Psoas muscle (tissue), 7 donors: ENCODE measurements at regions not wholly inside any gene's neighbourhood (a gene's known extent, or its start where the extent isn't known, plus 50 kb on each side); places are given as distances from the start of the nearest gene placed in this dataset.
"Not testable (repeated sequence)": the region's sequence is repeated elsewhere in the genome, so short reads cannot be mapped to it uniquely, and the experiment has no call there.

Experiments used
- ATAC-seq, 4 donors: fragments of 200-7000 bp; cut with Tn5 transposase; one replicate each; pipeline ENCODE4 v1.9.1; 2020; ENCODE audit warnings: moderate library complexity in 3 of 4, mild to moderate bottlenecking in 2 of 4
- DNase-seq, 2 donors: peaks; one replicate each; pipeline ENCODE4 v3.0.0-alpha.2; 2020
- H3K27ac ChIP-seq: fragments of 200-600 bp; one replicate; pipeline ENCODE4 v1.8.0; 2022
- H3K27me3 ChIP-seq, 3 donors: fragments of 200-600 bp in 1 of 3; one replicate each; pipeline versions ENCODE4 v1.6.1 to v1.8.0; 2013 to 2022; ENCODE audit warnings: low read length in 2 of 3, mild to moderate bottlenecking in 2 of 3, moderate library complexity in 1 of 3; ENCODE audit not compliant: insufficient read depth in 3 of 3
- H3K36me3 ChIP-seq, 2 donors: fragments of 200-600 bp in 1 of 2; one replicate each; pipeline versions ENCODE4 v1.6.1 to v1.8.0; 2013 to 2022; ENCODE audit warnings: low read depth in 1 of 2, mild to moderate bottlenecking in 1 of 2, moderate library complexity in 1 of 2; ENCODE audit not compliant: insufficient read depth in 1 of 2
- H3K4me1 ChIP-seq: fragments of 200-600 bp; one replicate; pipeline ENCODE4 v1.8.0; 2022
- H3K4me3 ChIP-seq: fragments of 200-600 bp; one replicate; pipeline ENCODE4 v1.8.0; 2022; ENCODE audit warnings: mild to moderate bottlenecking
- H3K9me3 ChIP-seq: fragments of 200-600 bp; one replicate; pipeline ENCODE4 v1.8.0; 2022
- WGBS, 3 donors: extraction: QIAGEN DNeasy Blood & Tissue Kit; methylation state at CpG; one replicate each; pipeline versions ENCODE4 v1.1.6 to v1.1.7; 2013; 5-methylcytosine and 5-hydroxymethylcytosine counted together
- intact Hi-C, 2 donors: fragments of 100-400 bp; cut with DNase I; formaldehyde crosslinking; loops; one replicate each; pipeline versions ENCODE4 v1.11.0 to v1.14.2; 2022
- TF ChIP-seq, protein P1 (sequence below): fragments of 200-600 bp; IDR thresholded peaks from one replicate; pipeline ENCODE4 v1.8.0; 2022; ENCODE audit warnings: antibody characterized with exemption
- donor health status: healthy with polysubstance abuse.
- donor health status: DM: no; HTN: no; CAD: no; lungs with moderate emphysema.
- donor health status: Bipolar disorder and iron deficiency.
- donor health status: healthy.
- donor health status: DM: yes; HTN: yes; CAD: no.
- donor health status: DM: no; HTN: no; CAD: no.
- donor health status: DM: yes; HTN: yes; CAD: no.

DNA sequence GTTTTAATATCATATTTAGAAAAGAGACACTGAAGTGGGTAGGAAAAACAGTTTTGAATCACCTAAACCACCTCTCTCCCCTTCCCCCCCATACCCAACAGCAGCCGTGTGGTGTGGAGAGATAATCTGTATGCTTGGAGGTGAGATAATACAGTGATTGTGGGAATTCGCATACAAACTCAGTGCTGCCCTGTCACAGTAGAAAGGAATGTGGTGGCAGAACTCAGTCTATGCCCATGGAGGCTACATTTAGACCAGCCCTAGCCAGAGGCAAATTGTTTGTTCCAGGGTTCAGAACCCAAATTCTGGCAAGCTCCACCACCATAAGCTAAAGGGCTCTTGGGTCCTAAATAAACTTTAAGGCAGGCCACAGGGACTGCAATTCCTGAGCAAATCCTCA is 827.0 kb downstream of the C12orf50 start:
- DNase-seq: no peak
- no peaks in the 10 kb centered on the region for H3K9me3 ChIP-seq
- H3K4me3 ChIP-seq: no peak overlapping the region
- WGBS, 3 donors: 86 to 90% (median 89%) methylated on average over 2 of the region's 2 CpGs
- TF ChIP-seq, protein P1, sequence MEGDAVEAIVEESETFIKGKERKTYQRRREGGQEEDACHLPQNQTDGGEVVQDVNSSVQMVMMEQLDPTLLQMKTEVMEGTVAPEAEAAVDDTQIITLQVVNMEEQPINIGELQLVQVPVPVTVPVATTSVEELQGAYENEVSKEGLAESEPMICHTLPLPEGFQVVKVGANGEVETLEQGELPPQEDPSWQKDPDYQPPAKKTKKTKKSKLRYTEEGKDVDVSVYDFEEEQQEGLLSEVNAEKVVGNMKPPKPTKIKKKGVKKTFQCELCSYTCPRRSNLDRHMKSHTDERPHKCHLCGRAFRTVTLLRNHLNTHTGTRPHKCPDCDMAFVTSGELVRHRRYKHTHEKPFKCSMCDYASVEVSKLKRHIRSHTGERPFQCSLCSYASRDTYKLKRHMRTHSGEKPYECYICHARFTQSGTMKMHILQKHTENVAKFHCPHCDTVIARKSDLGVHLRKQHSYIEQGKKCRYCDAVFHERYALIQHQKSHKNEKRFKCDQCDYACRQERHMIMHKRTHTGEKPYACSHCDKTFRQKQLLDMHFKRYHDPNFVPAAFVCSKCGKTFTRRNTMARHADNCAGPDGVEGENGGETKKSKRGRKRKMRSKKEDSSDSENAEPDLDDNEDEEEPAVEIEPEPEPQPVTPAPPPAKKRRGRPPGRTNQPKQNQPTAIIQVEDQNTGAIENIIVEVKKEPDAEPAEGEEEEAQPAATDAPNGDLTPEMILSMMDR: no peak
- H3K27me3 ChIP-seq: no peaks in the 10 kb centered on the region
- H3K27ac ChIP-seq: no peak overlapping the region
- intact Hi-C loops: no loop called here
- ATAC-seq: no peak
- H3K4me1 ChIP-seq: no peaks in the 10 kb centered on the region
- H3K36me3 ChIP-seq: no peaks in the 10 kb centered on the region

DNA sequence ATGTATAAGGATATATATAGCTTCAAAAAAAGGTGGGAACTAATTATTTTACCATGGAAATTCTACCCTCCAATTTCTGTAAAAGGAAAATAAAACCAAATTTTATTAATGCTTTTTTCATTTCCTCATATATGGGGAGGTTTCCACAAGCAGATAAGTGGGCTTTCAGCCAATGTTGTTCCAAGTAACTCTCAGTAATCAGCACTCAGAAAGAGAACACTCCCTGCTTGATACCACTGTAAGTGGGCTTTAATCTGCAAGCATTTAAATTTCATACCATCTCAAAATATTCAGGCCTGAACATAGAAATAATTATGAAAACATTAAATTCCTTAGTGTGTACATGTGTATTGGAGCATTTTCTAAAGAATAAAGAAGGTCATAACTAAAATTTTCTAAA is 827.6 kb downstream of the C12orf50 start:
- TF ChIP-seq, protein P1: no peak
- intact Hi-C loops: no loop called here
- Histone ChIP-seq H3K4me1 (no peaks in the 10 kb centered on the region), H3K36me3 (no peaks in the 10 kb centered on the region), H3K27me3 (no peaks in the 10 kb centered on the region), H3K9me3 (no peaks in the 10 kb centered on the region), H3K4me3 (no peak overlapping the region), H3K27ac (no peak overlapping the region)
- ATAC-seq (no peak), DNase-seq (no peak)

DNA sequence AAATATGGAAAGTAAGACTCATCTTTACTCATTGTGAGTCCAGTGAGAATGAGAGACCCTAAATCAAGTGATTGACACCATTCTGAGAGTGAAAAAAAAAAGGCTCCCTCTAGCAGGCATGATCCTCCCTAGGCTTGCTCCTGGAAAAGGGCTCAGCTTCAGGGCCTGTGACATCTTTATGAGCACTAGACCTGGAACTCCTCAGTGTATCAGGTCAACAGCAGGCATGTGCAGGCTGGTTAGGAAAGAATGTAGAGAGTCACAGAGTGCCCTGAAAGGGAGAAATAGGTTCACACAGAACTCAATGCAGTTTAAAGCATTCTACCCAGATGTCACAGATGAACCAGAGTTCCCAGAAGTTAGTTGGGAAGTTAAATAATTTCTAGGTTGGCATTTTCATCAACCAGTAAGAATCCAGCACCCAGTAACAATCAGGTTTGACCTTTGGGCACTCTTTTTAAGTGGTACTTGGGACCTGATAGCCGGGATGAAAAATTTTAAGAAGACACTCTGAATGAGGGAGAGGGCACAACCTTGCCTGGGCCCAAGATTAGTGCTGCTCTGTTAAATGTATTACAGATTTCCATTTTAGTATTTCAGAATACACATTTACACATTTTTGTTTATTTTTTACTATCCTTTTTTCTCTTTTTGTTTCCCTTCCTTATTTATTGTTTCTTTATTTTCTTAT is 828.8 kb downstream of the C12orf50 start:
- ATAC-seq (no peak), DNase-seq (no peak)
- no peaks in the 10 kb centered on the region for H3K9me3 ChIP-seq
- H3K36me3 ChIP-seq: no peaks in the 10 kb centered on the region
- H3K4me3 ChIP-seq: no peak overlapping the region
- no peak overlapping the region for H3K27ac ChIP-seq
- no peaks in the 10 kb centered on the region for H3K27me3 ChIP-seq
- intact Hi-C loops: no loop called here
- no peaks in the 10 kb centered on the region for H3K4me1 ChIP-seq
- TF ChIP-seq, protein P1: no peak
- 74 to 90% (median 80%) methylated on average over 1 of the region's 1 CpG for WGBS, 3 donors

DNA sequence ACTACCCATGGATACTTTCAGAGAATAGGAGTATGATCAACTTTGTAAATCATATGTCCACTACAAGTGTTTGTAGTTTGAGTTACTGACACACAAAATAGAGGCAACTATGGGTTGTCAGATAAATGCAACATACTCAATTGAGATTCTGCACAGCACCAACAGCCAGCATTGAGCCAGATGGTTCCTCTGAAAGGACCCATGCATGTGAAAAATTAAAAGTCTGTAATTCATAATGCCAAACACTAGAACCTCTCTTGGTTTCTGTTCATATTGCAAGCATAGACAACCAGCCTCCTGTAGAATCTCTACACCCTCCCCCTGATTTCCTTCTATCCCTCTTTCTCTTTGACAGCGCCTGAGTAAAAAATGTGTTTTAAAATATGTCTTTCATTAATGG is 831.0 kb downstream of the C12orf50 start:
- Histone ChIP-seq H3K27me3 (no peaks in the 10 kb centered on the region), H3K36me3 (no peaks in the 10 kb centered on the region), H3K9me3 (no peaks in the 10 kb centered on the region), H3K4me3 (no peak overlapping the region), H3K4me1 (no peaks in the 10 kb centered on the region), H3K27ac (no peak overlapping the region)
- DNase-seq: no peak
- ATAC-seq: no peak
- 85 to 100% (median 98%) methylated on average over 1 of the region's 1 CpG for WGBS, 3 donors
- TF ChIP-seq, protein P1: no peak
- intact Hi-C loops: no loop called here

DNA sequence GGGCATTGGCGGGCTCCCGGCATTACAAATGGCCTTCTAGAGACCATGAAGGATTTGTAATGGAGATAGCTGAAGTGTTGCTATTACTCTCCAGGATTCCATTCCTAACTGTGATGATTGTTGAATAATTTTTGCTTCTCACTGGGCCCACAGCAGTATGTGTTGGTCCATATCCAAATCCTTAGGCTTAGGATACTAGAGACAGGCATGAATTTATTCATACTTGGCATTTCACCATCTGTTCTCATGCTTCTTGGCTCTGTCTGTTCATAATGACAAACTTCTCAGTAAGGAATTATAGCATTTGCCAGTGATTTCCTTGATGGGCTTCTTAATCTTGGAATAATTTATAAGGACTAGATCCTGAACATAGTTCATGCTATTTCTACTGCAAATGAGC is 832.9 kb downstream of the C12orf50 start:
- Histone ChIP-seq H3K4me3 (no peak overlapping the region), H3K27me3 (no peaks in the 10 kb centered on the region), H3K36me3 (no peaks in the 10 kb centered on the region), H3K9me3 (no peaks in the 10 kb centered on the region), H3K4me1 (no peaks in the 10 kb centered on the region), H3K27ac (no peak overlapping the region)
- TF ChIP-seq, protein P1: no peak
- no peak for DNase-seq
- ATAC-seq: no peak
- intact Hi-C loops: no loop called here
- WGBS, 3 donors: 22 to 31% (median 24%) methylated on average over 2 of the region's 2 CpGs

DNA sequence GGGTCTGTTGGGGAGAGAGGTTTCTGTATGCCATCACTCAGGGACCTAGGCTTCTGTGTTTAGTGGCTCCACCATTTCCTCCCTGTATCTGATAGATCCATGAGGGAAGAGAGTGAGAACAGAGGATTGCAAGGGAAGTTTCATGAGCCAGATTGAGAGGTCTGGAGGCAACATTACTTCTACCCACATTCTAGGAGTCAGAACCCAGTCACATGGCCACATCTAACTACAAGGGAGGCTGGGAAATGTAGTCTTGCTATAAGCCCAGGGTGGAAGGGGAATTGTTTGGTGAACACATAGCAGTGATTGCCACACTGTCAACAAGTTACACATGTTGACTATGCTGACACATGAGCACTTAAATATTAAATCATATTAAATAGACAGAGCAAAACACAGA is 834.8 kb downstream of the C12orf50 start:
- H3K9me3 ChIP-seq, intact Hi-C loops, ATAC-seq, H3K4me1 ChIP-seq, DNase-seq, H3K36me3 ChIP-seq, H3K27ac ChIP-seq, H3K4me3 ChIP-seq, H3K27me3 ChIP-seq: not testable (repeated sequence)
